Left forelimb (tissue), 1 donor: ENCODE measurements at regions not wholly inside any gene's neighbourhood (a gene's known extent, or its start where the extent isn't known, plus 50 kb on each side); places are given as distances from the start of the nearest gene placed in this dataset.

ENCODE experiments used
- DNase-seq: peaks from one replicate; pipeline ENCODE4 v3.0.0-alpha.2; 2018; ENCODE audit warnings: low spot score

DNA sequence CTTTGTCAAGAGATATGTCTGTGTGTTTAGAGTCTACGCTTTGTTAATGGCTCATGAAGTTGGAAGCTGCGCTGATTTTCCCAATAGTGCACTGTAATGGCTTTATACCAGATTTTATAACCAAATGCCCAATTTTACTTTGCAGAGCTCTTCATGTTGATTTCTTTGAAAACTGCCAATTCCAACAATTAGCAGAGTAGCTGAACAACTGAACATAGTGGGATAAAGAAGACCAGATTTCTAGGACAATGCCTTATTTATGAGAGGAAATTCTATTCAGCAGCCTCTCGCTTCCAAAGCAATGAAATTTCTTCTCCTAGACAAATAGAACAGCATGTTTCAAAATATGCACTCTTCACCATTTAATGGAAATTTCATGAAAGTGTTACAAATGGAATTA lies 66.9 kb upstream of the PROK2 start:
- no peak for DNase-seq

DNA sequence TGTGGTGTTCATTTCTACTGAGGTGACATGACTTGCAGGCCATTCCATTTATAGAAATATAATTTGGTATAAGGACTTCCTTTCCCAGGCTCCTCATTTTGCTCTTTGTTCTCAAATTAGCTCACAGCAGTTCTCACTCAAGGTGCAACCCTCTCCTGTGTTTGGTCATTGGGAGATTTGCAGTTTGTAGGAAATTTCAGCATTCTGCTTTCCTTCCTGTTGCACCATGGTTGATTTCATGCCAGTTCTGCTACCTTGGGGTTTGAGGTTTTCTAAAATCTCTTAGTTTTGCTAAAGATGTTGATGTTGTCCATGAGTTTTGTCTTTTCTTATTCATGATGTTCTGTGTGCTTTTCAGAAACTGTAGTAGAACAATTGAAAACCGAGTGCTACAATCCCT lies 65.7 kb upstream of the PROK2 start:
- no peak for DNase-seq

DNA sequence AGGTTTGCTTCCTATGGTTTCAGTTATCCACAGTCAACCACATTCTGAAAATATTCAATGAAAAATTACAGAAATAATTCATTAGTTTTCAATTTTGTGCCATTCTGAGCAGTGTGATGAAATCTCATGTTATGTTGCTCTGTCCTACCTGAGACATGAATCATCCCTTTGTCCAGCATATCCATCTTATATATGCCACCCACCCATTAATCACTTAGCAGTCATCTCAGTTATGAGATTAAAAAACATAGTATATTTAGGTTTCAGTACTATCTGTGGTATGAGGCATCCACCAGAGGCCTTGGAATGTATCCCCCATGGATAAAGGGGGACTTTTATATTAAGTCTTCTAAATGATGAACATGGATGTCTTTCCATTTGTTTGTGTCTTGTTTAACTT lies 64.7 kb upstream of the PROK2 start:
- no peak for DNase-seq

DNA sequence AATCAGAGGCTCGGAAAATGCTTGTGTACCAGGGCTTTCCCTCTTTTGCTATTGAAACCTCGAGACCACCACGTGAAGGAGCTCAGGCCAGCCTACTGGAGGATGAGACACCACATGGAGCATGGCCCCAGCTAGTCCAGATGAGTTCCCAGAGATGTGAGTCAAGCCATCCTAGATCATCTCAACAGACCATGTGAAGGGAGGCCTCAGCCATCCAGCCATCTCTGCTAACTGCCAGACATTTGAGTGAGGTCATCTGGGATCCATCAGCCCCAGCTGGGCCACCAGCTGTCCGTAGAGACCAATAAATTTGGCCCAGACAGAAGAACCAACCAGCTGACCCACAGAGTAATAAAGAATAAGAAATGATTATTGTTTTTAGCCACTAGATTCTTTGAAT lies 62.8 kb upstream of the PROK2 start:
- no peak for DNase-seq

DNA sequence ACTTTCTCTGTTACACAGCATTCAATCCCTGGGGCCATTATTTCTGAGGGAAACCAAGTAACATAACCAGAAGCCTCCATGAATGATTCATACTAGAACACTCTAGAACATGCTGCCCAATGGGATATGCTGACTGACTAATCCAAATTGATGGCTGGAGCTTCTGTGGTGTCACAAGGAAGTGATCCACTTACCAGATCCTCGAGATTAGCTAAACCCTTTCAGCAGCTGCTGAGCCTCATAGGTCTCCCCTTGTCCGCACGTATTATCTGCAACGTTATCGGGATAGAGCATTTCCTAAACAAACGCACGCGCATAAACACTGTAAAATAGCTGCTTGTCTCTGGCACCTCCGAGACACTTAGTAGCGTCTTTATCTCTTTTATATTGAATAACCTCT lies 61.2 kb upstream of the PROK2 start:
- DNase-seq: no peak

DNA sequence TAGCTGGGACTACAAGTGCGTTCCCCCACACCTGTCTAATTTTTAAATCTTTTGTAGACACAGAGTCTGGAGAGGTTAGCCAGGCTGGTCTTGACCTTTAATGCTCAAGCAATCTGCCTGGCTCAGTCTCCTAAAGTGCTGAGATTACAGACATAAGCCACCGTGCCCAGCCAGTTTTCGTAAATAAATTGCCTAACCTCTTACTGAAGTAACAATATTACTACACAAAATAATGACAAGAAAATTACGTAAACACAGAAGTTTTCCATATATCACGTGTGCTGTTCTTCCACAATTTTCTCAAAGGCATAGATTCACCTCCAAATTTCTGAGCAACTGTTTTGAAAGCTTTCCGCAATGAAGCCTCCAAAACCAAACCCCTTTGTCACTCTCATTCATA lies 58.1 kb upstream of the PROK2 start:
- no peak for DNase-seq

DNA sequence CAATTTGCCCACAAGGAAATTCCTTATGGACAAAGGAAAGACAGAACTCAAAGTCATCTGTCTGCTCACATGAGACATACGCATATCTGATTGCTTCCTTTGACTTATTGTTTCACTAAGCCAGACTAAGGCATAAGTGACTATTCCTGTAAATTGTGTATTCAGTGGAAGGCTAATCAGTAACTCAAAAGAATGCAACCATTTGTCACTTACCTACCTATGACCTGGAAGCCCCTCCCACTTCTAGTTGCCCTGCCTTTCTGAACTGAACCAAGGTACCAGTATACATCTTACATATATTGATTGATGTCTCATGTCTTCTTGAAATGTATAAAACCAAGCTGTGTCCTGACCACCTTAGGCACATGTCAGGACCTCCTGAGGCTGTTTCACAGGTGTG lies 53.5 kb upstream of the PROK2 start:
- no peak for DNase-seq
